ENCODE measurements at regions not wholly inside any gene's neighbourhood (a gene's known extent, or its start where the extent isn't known, plus 50 kb on each side); places are given as distances from the start of the nearest gene placed in this dataset.
"Not testable (repeated sequence)": the region's sequence is repeated elsewhere in the genome, so short reads cannot be mapped to it uniquely, and the experiment has no call there.

GRCh38 chr20:40010483-40010882 lies 678.6 kb downstream of the MAFB start:
- H3K4me3 ChIP-seq (ENCODE audit: low read depth, low read length), result no peak overlapping the region

- H3K4me3 ChIP-seq (ENCODE audit: low read depth, low read length), result no peak overlapping the region
Observed at GRCh38 chr20:40009542-40009941, 679.5 kb downstream of the MAFB start.

GRCh38 chr20:40008177-40008576 lies 680.9 kb downstream of the MAFB start:
- H3K4me3 ChIP-seq (ENCODE audit: low read depth, low read length), result no peak overlapping the region

- no peak overlapping the region for H3K4me3 ChIP-seq (ENCODE audit: low read depth, low read length)
Observed at GRCh38 chr20:40006168-40006860, 682.7 kb downstream of the MAFB start.

- not testable (repeated sequence) for H3K4me3 ChIP-seq (ENCODE audit: low read depth, low read length)
Observed at GRCh38 chr20:40004092-40004491, 684.9 kb downstream of the MAFB start.

GRCh38 chr20:39993742-39994141 lies 695.3 kb downstream of the MAFB start:
- no peak overlapping the region for H3K4me3 ChIP-seq (ENCODE audit: low read depth, low read length)

GRCh38 chr20:39990692-39991091 lies 698.3 kb downstream of the MAFB start:
- no peak overlapping the region for H3K4me3 ChIP-seq (ENCODE audit: low read depth, low read length)

- H3K4me3 ChIP-seq (ENCODE audit: low read depth, low read length), result no peak overlapping the region
Observed at GRCh38 chr20:39988991-39989390, 700.0 kb downstream of the MAFB start.

GRCh38 chr20:39986173-39986904 lies 702.7 kb downstream of the MAFB start:
- H3K4me3 ChIP-seq (ENCODE audit: low read depth, low read length), result no peak overlapping the region

- no peak overlapping the region for H3K4me3 ChIP-seq (ENCODE audit: low read depth, low read length)
Observed at GRCh38 chr20:39985271-39985827, 703.7 kb downstream of the MAFB start.

GRCh38 chr20:39983655-39984054 lies 705.4 kb downstream of the MAFB start:
- no peak overlapping the region for H3K4me3 ChIP-seq (ENCODE audit: low read depth, low read length)

GRCh38 chr20:39983183-39983582 lies 705.9 kb downstream of the MAFB start:
- H3K4me3 ChIP-seq (ENCODE audit: low read depth, low read length), result no peak overlapping the region

GRCh38 chr20:39974966-39975501 lies 714.0 kb downstream of the MAFB start:
- no peak overlapping the region for H3K4me3 ChIP-seq (ENCODE audit: low read depth, low read length)

- H3K4me3 ChIP-seq (ENCODE audit: low read depth, low read length), result no peak overlapping the region
Observed at GRCh38 chr20:39968495-39968894, 720.5 kb downstream of the MAFB start.

- no peak overlapping the region for H3K4me3 ChIP-seq (ENCODE audit: low read depth, low read length)
Observed at GRCh38 chr20:39967806-39968205, 721.2 kb downstream of the MAFB start.

GRCh38 chr20:39961637-39962244 lies 727.3 kb downstream of the MAFB start:
- no peak overlapping the region for H3K4me3 ChIP-seq (ENCODE audit: low read depth, low read length)

GRCh38 chr20:39960522-39961428 lies 728.3 kb downstream of the MAFB start:
- H3K4me3 ChIP-seq (ENCODE audit: low read depth, low read length), result no peak overlapping the region

- not testable (repeated sequence) for H3K4me3 ChIP-seq (ENCODE audit: low read depth, low read length)
Observed at GRCh38 chr20:39957911-39958310, 731.1 kb downstream of the MAFB start.

GRCh38 chr20:39954621-39955020 lies 734.4 kb downstream of the MAFB start:
- H3K4me3 ChIP-seq (ENCODE audit: low read depth, low read length), result no peak overlapping the region

GRCh38 chr20:39946931-39947330 lies 742.1 kb downstream of the MAFB start:
- no peak overlapping the region for H3K4me3 ChIP-seq (ENCODE audit: low read depth, low read length)

Data from iPS-11a (cell line).